Activated T-cell treated with anti-CD3 and anti-CD28 coated beads, Interleukin-2, amount 50 U/mL, for 48 hours (primary cell): ENCODE measurements at regions not wholly inside any gene's neighbourhood (a gene's known extent, or its start where the extent isn't known, plus 50 kb on each side); places are given as distances from the start of the nearest gene placed in this dataset.
"Not testable (repeated sequence)": the region's sequence is repeated elsewhere in the genome, so short reads cannot be mapped to it uniquely, and the experiment has no call there.

ENCODE experiments used
- DNase-seq, 2 experiments: peaks; one replicate each; pipeline ENCODE4 v3.0.0-alpha.2; 2020

- no peak for DNase-seq
Measured at GRCh38 chr9:38181866-38182265, 112.8 kb upstream of the SHB start.

- DNase-seq, result no peak
Measured at GRCh38 chr9:38181232-38181631, 112.2 kb upstream of the SHB start.

- no peak for DNase-seq
Measured at GRCh38 chr9:38180656-38181055, 111.6 kb upstream of the SHB start.

GRCh38 chr9:38179965-38180364, 110.9 kb upstream of the SHB start:
- DNase-seq, result no peak

GRCh38 chr9:38178237-38178636, 109.2 kb upstream of the SHB start:
- DNase-seq, result no peak

GRCh38 chr9:38177680-38178079, 108.7 kb upstream of the SHB start:
- no peak for DNase-seq

GRCh38 chr9:38176251-38176650, 107.2 kb upstream of the SHB start:
- DNase-seq, result no peak

- no peak for DNase-seq
Measured at GRCh38 chr9:38175423-38175822, 106.4 kb upstream of the SHB start.

GRCh38 chr9:38172586-38172985, 103.6 kb upstream of the SHB start:
- DNase-seq, result no peak

GRCh38 chr9:38171926-38172325, 102.9 kb upstream of the SHB start:
- no peak for DNase-seq

GRCh38 chr9:38171538-38171884, 102.5 kb upstream of the SHB start:
- DNase-seq, result no peak

- peak in 1 of 2 experiments; percentile 32 for DNase-seq
Measured at GRCh38 chr9:38170763-38171537, 101.9 kb upstream of the SHB start.

- DNase-seq, result not testable (repeated sequence)
Measured at GRCh38 chr9:38170155-38170554, 101.1 kb upstream of the SHB start.

- DNase-seq, result no peak
Measured at GRCh38 chr9:38166501-38166900, 97.5 kb upstream of the SHB start.

GRCh38 chr9:38164659-38165221, 95.7 kb upstream of the SHB start:
- no peak for DNase-seq

GRCh38 chr9:38163518-38163917, 94.5 kb upstream of the SHB start:
- DNase-seq, result no peak

- no peak for DNase-seq
Measured at GRCh38 chr9:38162332-38163211, 93.5 kb upstream of the SHB start.

- DNase-seq, result peak; percentile 74
Measured at GRCh38 chr9:38160613-38161215, 91.7 kb upstream of the SHB start.

- no peak for DNase-seq
Measured at GRCh38 chr9:38159599-38159998, 90.6 kb upstream of the SHB start.

GRCh38 chr9:38158628-38159027, 89.6 kb upstream of the SHB start:
- DNase-seq, result no peak

- no peak for DNase-seq
Measured at GRCh38 chr9:38157711-38158110, 88.7 kb upstream of the SHB start.

GRCh38 chr9:38154501-38155421, 85.7 kb upstream of the SHB start:
- DNase-seq, result no peak
